T-helper 1 cell (primary cell): ENCODE measurements at regions not wholly inside any gene's neighbourhood (a gene's known extent, or its start where the extent isn't known, plus 50 kb on each side); places are given as distances from the start of the nearest gene placed in this dataset.

Experiments
- DNase-seq, 5 donors: peaks; one replicate each; pipeline ENCODE4 v3.0.0-alpha.2; 2012 to 2020

- DNase-seq, result no peak
Observed at GRCh38 chr11:45037434-45038005, 86.8 kb upstream of the TP53I11 start.

- no peak for DNase-seq
Observed at GRCh38 chr11:45038923-45039322, 88.2 kb upstream of the TP53I11 start.

GRCh38 chr11:45041596-45041995 lies 90.9 kb upstream of the TP53I11 start:
- DNase-seq, result no peak

GRCh38 chr11:45042560-45042959 lies 91.9 kb upstream of the TP53I11 start:
- DNase-seq, result no peak

GRCh38 chr11:45043755-45044475 lies 93.2 kb upstream of the TP53I11 start:
- DNase-seq, result no peak

GRCh38 chr11:45045683-45046471 lies 95.2 kb upstream of the TP53I11 start:
- no peak for DNase-seq

GRCh38 chr11:45048313-45048841 lies 97.7 kb upstream of the TP53I11 start:
- no peak for DNase-seq

GRCh38 chr11:45048870-45049691 lies 97.4 kb upstream of the PRDM11 start:
- no peak for DNase-seq

- DNase-seq, result no peak
Observed at GRCh38 chr11:45050111-45050510, 96.3 kb upstream of the PRDM11 start.

GRCh38 chr11:45051621-45052020 lies 94.8 kb upstream of the PRDM11 start:
- no peak for DNase-seq

- DNase-seq, result no peak
Observed at GRCh38 chr11:45052361-45052760, 94.1 kb upstream of the PRDM11 start.

- no peak for DNase-seq
Observed at GRCh38 chr11:45053736-45054446, 92.5 kb upstream of the PRDM11 start.

- DNase-seq, result no peak
Observed at GRCh38 chr11:45054956-45055355, 91.5 kb upstream of the PRDM11 start.

- DNase-seq, result no peak
Observed at GRCh38 chr11:45056529-45056928, 89.9 kb upstream of the PRDM11 start.

GRCh38 chr11:45057938-45058646 lies 88.3 kb upstream of the PRDM11 start:
- DNase-seq, result no peak

- DNase-seq, result no peak
Observed at GRCh38 chr11:45058647-45058950, 87.8 kb upstream of the PRDM11 start.

GRCh38 chr11:45060707-45061106 lies 85.7 kb upstream of the PRDM11 start:
- DNase-seq, result no peak

- DNase-seq, result no peak
Observed at GRCh38 chr11:45061641-45062040, 84.8 kb upstream of the PRDM11 start.

GRCh38 chr11:45062115-45062514 lies 84.3 kb upstream of the PRDM11 start:
- DNase-seq, result no peak

GRCh38 chr11:45062974-45063635 lies 83.3 kb upstream of the PRDM11 start:
- DNase-seq, result no peak

GRCh38 chr11:45063669-45064068 lies 82.8 kb upstream of the PRDM11 start:
- no peak for DNase-seq
